Endodermal cell (in vitro differentiated cells): ENCODE measurements at regions not wholly inside any gene's neighbourhood (a gene's known extent, or its start where the extent isn't known, plus 50 kb on each side); places are given as distances from the start of the nearest gene placed in this dataset.

Experiments used
- DNase-seq: peaks from one replicate; pipeline ENCODE4 v3.0.0-alpha.2; 2017
- H3K27ac ChIP-seq: 2 replicates; pipeline ENCODE4 v1.5.1; 2013; ENCODE audit warnings: mild to moderate bottlenecking, low read depth, low read length, moderate library complexity
- H3K27me3 ChIP-seq: 2 replicates; pipeline ENCODE4 v1.6.1; 2013; ENCODE audit warnings: mild to moderate bottlenecking, low read length, moderate library complexity; ENCODE audit not compliant: insufficient read depth, control insufficient read depth, poor library complexity, severe bottlenecking
- H3K36me3 ChIP-seq: 2 replicates; pipeline ENCODE4 v1.7.0; 2013; ENCODE audit warnings: mild to moderate bottlenecking, low read length, moderate library complexity; ENCODE audit not compliant: control insufficient read depth, insufficient read depth
- H3K4me1 ChIP-seq: one replicate; pipeline ENCODE4 v1.7.0; 2013; ENCODE audit warnings: low read length; ENCODE audit not compliant: control insufficient read depth, insufficient read depth
- H3K4me3 ChIP-seq: 2 replicates; pipeline ENCODE4 v1.5.1; 2013; ENCODE audit warnings: mild to moderate bottlenecking, low read length, moderate library complexity
- H3K9ac ChIP-seq: 2 replicates; pipeline ENCODE4 v1.6.1; 2013; ENCODE audit warnings: mild to moderate bottlenecking, low read length, moderate library complexity; ENCODE audit not compliant: poor library complexity, severe bottlenecking; ENCODE audit errors: extremely low read depth
- H3K9me3 ChIP-seq: 2 replicates; pipeline ENCODE4 v1.6.1; 2013; ENCODE audit warnings: mild to moderate bottlenecking, low read length, moderate library complexity; ENCODE audit not compliant: control insufficient read depth
- H3K27ac Mint-ChIP-seq: 2 replicates; pipeline ENCODE4 v1.8.0; 2020; ENCODE audit warnings: mixed read lengths
- H3K27me3 Mint-ChIP-seq: 2 replicates; pipeline ENCODE4 v1.8.0; 2021; ENCODE audit warnings: mild to moderate bottlenecking, mixed read lengths; ENCODE audit not compliant: insufficient read depth
- H3K36me3 Mint-ChIP-seq: 2 replicates; pipeline ENCODE4 v1.8.0; 2020; ENCODE audit warnings: low read depth, mixed read lengths
- H3K4me1 Mint-ChIP-seq: 2 replicates; pipeline ENCODE4 v1.8.0; 2020; ENCODE audit warnings: mixed read lengths
- H3K4me3 Mint-ChIP-seq: 2 replicates; pipeline ENCODE4 v1.8.0; 2020; ENCODE audit warnings: mild to moderate bottlenecking, moderate library complexity, mixed read lengths
- H3K9me3 Mint-ChIP-seq: 2 replicates; pipeline ENCODE4 v1.8.0; 2020; ENCODE audit warnings: mild to moderate bottlenecking, mixed read lengths
- WGBS, 2 experiments: methylation state at CpG; one replicate each; pipeline versions ENCODE4 v1.1.5 to v1.1.7; 2013; ENCODE audit warnings: missing lambda C conversion rate in 2 of 2, mixed read lengths in 1 of 2; ENCODE audit not compliant: insufficient coverage in 1 of 2, insufficient read length in 1 of 2; 5-methylcytosine and 5-hydroxymethylcytosine counted together
- TF ChIP-seq, protein P1 (sequence below): fragments of 200-600 bp; sonication (generic); conservative IDR thresholded peaks from 2 replicates; pipeline ENCODE4 v1.5.0; 2021; ENCODE audit warnings: antibody characterized with exemption, mild to moderate bottlenecking

GRCh38 chr9:134975253-134975652 is 57.5 kb upstream of the FCN1 start:
- Mint-ChIP-seq H3K27me3 (peaks cover 7% of the 10 kb centered on the region), H3K27ac (no peak overlapping the region), H3K36me3 (no peaks in the 10 kb centered on the region), H3K9me3 (no peaks in the 10 kb centered on the region), H3K4me1 (peaks cover 6% of the 10 kb centered on the region), H3K4me3 (no peak overlapping the region)
- WGBS, 2 experiments: 75% methylated on average over 1 of the region's 1 CpG; no CpG with 5 or more reads in 1 of the 2 experiments
- Histone ChIP-seq H3K27me3 (no peaks in the 10 kb centered on the region), H3K27ac (no peak overlapping the region), H3K9me3 (no peaks in the 10 kb centered on the region), H3K36me3 (no peaks in the 10 kb centered on the region), H3K4me1 (no peaks in the 10 kb centered on the region), H3K4me3 (no peak overlapping the region), H3K9ac (no peak overlapping the region)
- no peak for DNase-seq
- TF ChIP-seq, protein P1, sequence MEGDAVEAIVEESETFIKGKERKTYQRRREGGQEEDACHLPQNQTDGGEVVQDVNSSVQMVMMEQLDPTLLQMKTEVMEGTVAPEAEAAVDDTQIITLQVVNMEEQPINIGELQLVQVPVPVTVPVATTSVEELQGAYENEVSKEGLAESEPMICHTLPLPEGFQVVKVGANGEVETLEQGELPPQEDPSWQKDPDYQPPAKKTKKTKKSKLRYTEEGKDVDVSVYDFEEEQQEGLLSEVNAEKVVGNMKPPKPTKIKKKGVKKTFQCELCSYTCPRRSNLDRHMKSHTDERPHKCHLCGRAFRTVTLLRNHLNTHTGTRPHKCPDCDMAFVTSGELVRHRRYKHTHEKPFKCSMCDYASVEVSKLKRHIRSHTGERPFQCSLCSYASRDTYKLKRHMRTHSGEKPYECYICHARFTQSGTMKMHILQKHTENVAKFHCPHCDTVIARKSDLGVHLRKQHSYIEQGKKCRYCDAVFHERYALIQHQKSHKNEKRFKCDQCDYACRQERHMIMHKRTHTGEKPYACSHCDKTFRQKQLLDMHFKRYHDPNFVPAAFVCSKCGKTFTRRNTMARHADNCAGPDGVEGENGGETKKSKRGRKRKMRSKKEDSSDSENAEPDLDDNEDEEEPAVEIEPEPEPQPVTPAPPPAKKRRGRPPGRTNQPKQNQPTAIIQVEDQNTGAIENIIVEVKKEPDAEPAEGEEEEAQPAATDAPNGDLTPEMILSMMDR: no peak

- Mint-ChIP-seq H3K4me1 (peaks cover 6% of the 10 kb centered on the region), H3K36me3 (no peaks in the 10 kb centered on the region), H3K27me3 (peaks cover 7% of the 10 kb centered on the region), H3K4me3 (no peak overlapping the region), H3K27ac (no peak overlapping the region), H3K9me3 (no peaks in the 10 kb centered on the region)
- 100% methylated on average over 1 of the region's 1 CpG; no CpG with 5 or more reads in 1 of the 2 experiments for WGBS, 2 experiments
- no peaks in the 10 kb centered on the region for H3K36me3 ChIP-seq
- no peaks in the 10 kb centered on the region for H3K4me1 ChIP-seq
- TF ChIP-seq, protein P1: no peak
- H3K4me3 ChIP-seq: no peak overlapping the region
- no peak overlapping the region for H3K27ac ChIP-seq
- no peak overlapping the region for H3K9ac ChIP-seq
- no peak for DNase-seq
- no peaks in the 10 kb centered on the region for H3K9me3 ChIP-seq
- H3K27me3 ChIP-seq: no peaks in the 10 kb centered on the region
Measured at GRCh38 chr9:134976403-134976802, 58.7 kb upstream of the FCN1 start.

DNA sequence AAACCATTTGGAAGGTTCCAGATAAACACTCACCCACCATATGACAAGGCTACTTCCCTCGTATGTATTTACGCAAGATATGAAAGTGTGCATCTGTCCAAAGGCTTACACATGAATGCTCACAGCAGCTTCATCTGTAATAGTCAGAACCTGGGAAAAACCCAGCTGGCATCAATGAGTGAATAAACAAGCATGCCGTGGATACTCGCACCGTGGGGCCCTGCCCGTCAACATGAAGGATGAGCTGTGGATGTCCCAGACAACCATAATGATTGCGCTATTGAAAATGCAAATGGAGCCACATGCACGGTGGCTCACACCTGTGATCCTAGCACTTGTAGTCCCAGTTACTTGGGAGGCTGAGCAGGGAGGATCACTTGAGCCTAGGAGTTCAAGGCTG is 60.6 kb upstream of the FCN1 start:
- H3K9me3 Mint-ChIP-seq: no peaks in the 10 kb centered on the region
- no peak overlapping the region for H3K4me3 Mint-ChIP-seq
- Histone ChIP-seq H3K36me3 (no peaks in the 10 kb centered on the region), H3K4me1 (no peaks in the 10 kb centered on the region), H3K9me3 (no peaks in the 10 kb centered on the region), H3K9ac (no peak overlapping the region), H3K27me3 (no peaks in the 10 kb centered on the region), H3K4me3 (no peak overlapping the region), H3K27ac (no peak overlapping the region)
- WGBS, 2 experiments: 76 to 94% methylated on average over 8 of the region's 8 CpGs
- no peaks in the 10 kb centered on the region for H3K27me3 Mint-ChIP-seq
- H3K4me1 Mint-ChIP-seq: peaks cover 6% of the 10 kb centered on the region
- H3K36me3 Mint-ChIP-seq: no peaks in the 10 kb centered on the region
- no peak overlapping the region for H3K27ac Mint-ChIP-seq
- TF ChIP-seq, protein P1: no peak
- DNase-seq: no peak
